ENCODE measurements at regions not wholly inside any gene's neighbourhood (a gene's known extent, or its start where the extent isn't known, plus 50 kb on each side); places are given as distances from the start of the nearest gene placed in this dataset.

GRCh38 chr9:86546712-86547111 is 192.5 kb upstream of the TUT7 start:
- no peak for TF ChIP-seq POLR2A (IDR thresholded peaks at IDR 0.05)
- TF ChIP-seq, protein P1, sequence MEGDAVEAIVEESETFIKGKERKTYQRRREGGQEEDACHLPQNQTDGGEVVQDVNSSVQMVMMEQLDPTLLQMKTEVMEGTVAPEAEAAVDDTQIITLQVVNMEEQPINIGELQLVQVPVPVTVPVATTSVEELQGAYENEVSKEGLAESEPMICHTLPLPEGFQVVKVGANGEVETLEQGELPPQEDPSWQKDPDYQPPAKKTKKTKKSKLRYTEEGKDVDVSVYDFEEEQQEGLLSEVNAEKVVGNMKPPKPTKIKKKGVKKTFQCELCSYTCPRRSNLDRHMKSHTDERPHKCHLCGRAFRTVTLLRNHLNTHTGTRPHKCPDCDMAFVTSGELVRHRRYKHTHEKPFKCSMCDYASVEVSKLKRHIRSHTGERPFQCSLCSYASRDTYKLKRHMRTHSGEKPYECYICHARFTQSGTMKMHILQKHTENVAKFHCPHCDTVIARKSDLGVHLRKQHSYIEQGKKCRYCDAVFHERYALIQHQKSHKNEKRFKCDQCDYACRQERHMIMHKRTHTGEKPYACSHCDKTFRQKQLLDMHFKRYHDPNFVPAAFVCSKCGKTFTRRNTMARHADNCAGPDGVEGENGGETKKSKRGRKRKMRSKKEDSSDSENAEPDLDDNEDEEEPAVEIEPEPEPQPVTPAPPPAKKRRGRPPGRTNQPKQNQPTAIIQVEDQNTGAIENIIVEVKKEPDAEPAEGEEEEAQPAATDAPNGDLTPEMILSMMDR (IDR thresholded peaks at IDR 0.05) = no peak
